ENCODE measurements at regions not wholly inside any gene's neighbourhood (a gene's known extent, or its start where the extent isn't known, plus 50 kb on each side); places are given as distances from the start of the nearest gene placed in this dataset.

- H3K27ac Mint-ChIP-seq (ENCODE audit: unreplicated experiment) = no peak overlapping the region
- peaks cover 67% of the 10 kb centered on the region for H3K27me3 Mint-ChIP-seq (ENCODE audit: low read depth)
- TF ChIP-seq CTCF (conservative IDR thresholded peaks at IDR 0.05) = no peak
- H3K9me3 Mint-ChIP-seq = no peaks in the 10 kb centered on the region
- H3K36me3 Mint-ChIP-seq (ENCODE audit: low read depth) = no peaks in the 10 kb centered on the region
- H3K4me1 Mint-ChIP-seq = peaks cover 36% of the 10 kb centered on the region
- no peak for DNase-seq (ENCODE audit: low read depth, low spot score)
- no peak overlapping the region for H3K4me3 Mint-ChIP-seq
Measured at GRCh38 chr2:121910139-121910538, 154.7 kb downstream of the TSN start.

- no peak for DNase-seq (ENCODE audit: low read depth, low spot score)
- no peak overlapping the region for H3K27ac Mint-ChIP-seq (ENCODE audit: unreplicated experiment)
- no peak overlapping the region for H3K4me3 Mint-ChIP-seq
- no peaks in the 10 kb centered on the region for H3K9me3 Mint-ChIP-seq
- no peak for TF ChIP-seq CTCF (conservative IDR thresholded peaks at IDR 0.05)
- peaks cover 36% of the 10 kb centered on the region for H3K4me1 Mint-ChIP-seq
- peaks cover 66% of the 10 kb centered on the region for H3K27me3 Mint-ChIP-seq (ENCODE audit: low read depth)
- no peaks in the 10 kb centered on the region for H3K36me3 Mint-ChIP-seq (ENCODE audit: low read depth)
Measured at GRCh38 chr2:121911036-121911435, 155.6 kb downstream of the TSN start.

GRCh38 chr2:121917143-121917542 lies 161.7 kb downstream of the TSN start:
- no peak overlapping the region for H3K27ac Mint-ChIP-seq (ENCODE audit: unreplicated experiment)
- TF ChIP-seq CTCF (conservative IDR thresholded peaks at IDR 0.05) = no peak
- no peak for DNase-seq (ENCODE audit: low read depth, low spot score)
- H3K27me3 Mint-ChIP-seq (ENCODE audit: low read depth) = peaks cover 41% of the 10 kb centered on the region
- H3K36me3 Mint-ChIP-seq (ENCODE audit: low read depth) = no peaks in the 10 kb centered on the region
- peaks cover 5% of the 10 kb centered on the region for H3K9me3 Mint-ChIP-seq
- H3K4me3 Mint-ChIP-seq = no peak overlapping the region
- H3K4me1 Mint-ChIP-seq = peaks cover 5% of the 10 kb centered on the region

GRCh38 chr2:121918231-121918630 lies 162.8 kb downstream of the TSN start:
- Mint-ChIP-seq H3K27me3 (ENCODE audit: low read depth) (peaks cover 33% of the 10 kb centered on the region), H3K4me3 (no peak overlapping the region), H3K36me3 (ENCODE audit: low read depth) (no peaks in the 10 kb centered on the region), H3K9me3 (peaks cover 5% of the 10 kb centered on the region), H3K27ac (ENCODE audit: unreplicated experiment) (peak overlapping the region; percentile 87), H3K4me1 (peaks cover 5% of the 10 kb centered on the region)
- DNase-seq (ENCODE audit: low read depth, low spot score) = no peak
- no peak for TF ChIP-seq CTCF (conservative IDR thresholded peaks at IDR 0.05)

- peaks cover 5% of the 10 kb centered on the region for H3K9me3 Mint-ChIP-seq
- no peak overlapping the region for H3K4me3 Mint-ChIP-seq
- H3K4me1 Mint-ChIP-seq = peaks cover 5% of the 10 kb centered on the region
- H3K27ac Mint-ChIP-seq (ENCODE audit: unreplicated experiment) = no peak overlapping the region
- DNase-seq (ENCODE audit: low read depth, low spot score) = no peak
- peaks cover 19% of the 10 kb centered on the region for H3K27me3 Mint-ChIP-seq (ENCODE audit: low read depth)
- no peaks in the 10 kb centered on the region for H3K36me3 Mint-ChIP-seq (ENCODE audit: low read depth)
- no peak for TF ChIP-seq CTCF (conservative IDR thresholded peaks at IDR 0.05)
Measured at GRCh38 chr2:121919803-121920202, 164.4 kb downstream of the TSN start.

- no peak overlapping the region for H3K27ac Mint-ChIP-seq (ENCODE audit: unreplicated experiment)
- no peak for TF ChIP-seq CTCF (conservative IDR thresholded peaks at IDR 0.05)
- no peak overlapping the region for H3K4me3 Mint-ChIP-seq
- H3K27me3 Mint-ChIP-seq (ENCODE audit: low read depth) = peaks cover 3% of the 10 kb centered on the region
- DNase-seq (ENCODE audit: low read depth, low spot score) = no peak
- H3K4me1 Mint-ChIP-seq = peaks cover 5% of the 10 kb centered on the region
- peaks cover 4% of the 10 kb centered on the region for H3K9me3 Mint-ChIP-seq
- no peaks in the 10 kb centered on the region for H3K36me3 Mint-ChIP-seq (ENCODE audit: low read depth)
Measured at GRCh38 chr2:121925466-121925865, 170.0 kb downstream of the TSN start.

All from neural crest cell (in vitro differentiated cells).